Body of pancreas (tissue), 4 donors: ENCODE measurements at regions not wholly inside any gene's neighbourhood (a gene's known extent, or its start where the extent isn't known, plus 50 kb on each side); places are given as distances from the start of the nearest gene placed in this dataset.
"Not testable (repeated sequence)": the region's sequence is repeated elsewhere in the genome, so short reads cannot be mapped to it uniquely, and the experiment has no call there.

Experiments
- ATAC-seq: fragments of 150-250 bp; one replicate; pipeline ENCODE4 v1.9.1; 2016
- DNase-seq, 4 donors: peaks; one replicate each; pipeline ENCODE4 v3.0.0-alpha.2; 2019
- H3K27ac ChIP-seq, 4 donors: fragments of 200-600 bp; sonication (generic); 1 replicate in 3 of 4; 2 replicates in 1 of 4; pipeline versions ENCODE4 v1.5.1 to v1.6.1; 2016 to 2019; ENCODE audit warnings: mild to moderate bottlenecking in 1 of 4, mixed read lengths in 1 of 4, moderate library complexity in 1 of 4
- H3K27me3 ChIP-seq, 2 donors: fragments of 200-600 bp; sonication (generic); one replicate each; pipeline ENCODE4 v1.6.0; 2016; ENCODE audit warnings: mild to moderate bottlenecking in 1 of 2
- H3K36me3 ChIP-seq, 2 donors: fragments of 200-600 bp; sonication (generic); replicated peaks in 1 of 2; 2 replicates each; pipeline ENCODE4 v1.5.1; 2016; ENCODE audit warnings: low read depth in 2 of 2; ENCODE audit not compliant: insufficient read depth in 1 of 2
- H3K4me1 ChIP-seq: fragments of 200-600 bp; sonication (generic); one replicate; pipeline ENCODE4 v1.6.0; 2016
- H3K4me3 ChIP-seq, 2 donors: fragments of 200-600 bp; sonication (generic); 1 replicate in 1 of 2; 2 replicates in 1 of 2; pipeline ENCODE4 v1.5.1; 2016 to 2019
- H3K9me3 ChIP-seq, 3 donors: fragments of 200-600 bp; sonication (generic); 1 replicate in 2 of 3; 2 replicates in 1 of 3; pipeline ENCODE4 v1.5.1; 2016
- CTCF ChIP-seq, 7 experiments: fragments of 450-650 bp in 4 of 7; fragments of 200-600 bp in 3 of 7; sonication (generic) in 3 of 7; IDR thresholded peaks; one replicate each; pipeline ENCODE4 v1.5.1; 2016 to 2019; ENCODE audit warnings: antibody characterized with exemption in 7 of 7
- POLR2A ChIP-seq, 3 donors: fragments of 450-650 bp; IDR thresholded peaks; one replicate each; pipeline ENCODE4 v1.6.1; 2016; ENCODE audit warnings: antibody characterized with exemption in 3 of 3, mild to moderate bottlenecking in 2 of 3
- WGBS, 2 donors: methylation state at CpG; one replicate each; pipeline ENCODE4 v1.1.5; 2017; 5-methylcytosine and 5-hydroxymethylcytosine counted together
- intact Hi-C: fragments of 100-400 bp; cut with DNase I; formaldehyde crosslinking; loops from one replicate; pipeline ENCODE4 v1.15.1; 2023

- Histone ChIP-seq H3K9me3 (no peaks in the 10 kb centered on the region), H3K4me1 (no peaks in the 10 kb centered on the region), H3K36me3 (no peaks in the 10 kb centered on the region), H3K27ac (peak overlapping the region in 2 of 4 donors; percentile 35 to 56), H3K4me3 (no peak overlapping the region), H3K27me3 (no peaks in the 10 kb centered on the region)
- 24 to 47% methylated on average over 1 of the region's 1 CpG for WGBS, 2 donors
- no peak for TF ChIP-seq CTCF (IDR thresholded peaks at IDR 0.05)
- TF ChIP-seq POLR2A (IDR thresholded peaks at IDR 0.05): no peak
- no peak for DNase-seq
- peak; percentile 78 for ATAC-seq
- intact Hi-C loops: no loop called here
Observed at GRCh38 chr12:105445649-105446048, 115.2 kb downstream of the C12orf75 start.

- H3K9me3 ChIP-seq, H3K36me3 ChIP-seq, DNase-seq, ATAC-seq, intact Hi-C loops, H3K27me3 ChIP-seq, H3K4me1 ChIP-seq, H3K4me3 ChIP-seq: not testable (repeated sequence)
- 83 to 91% methylated on average over 2 of the region's 2 CpGs for WGBS, 2 donors
- H3K27ac ChIP-seq: peak overlapping the region in 1 of 4 donors; percentile 56
Observed at GRCh38 chr12:105446460-105446859, 116.0 kb downstream of the C12orf75 start.

- ATAC-seq (no peak), DNase-seq (no peak)
- H3K4me3 ChIP-seq: no peak overlapping the region
- TF ChIP-seq CTCF (IDR thresholded peaks at IDR 0.05) (no peak), POLR2A (IDR thresholded peaks at IDR 0.05) (no peak)
- H3K9me3 ChIP-seq: no peaks in the 10 kb centered on the region
- no peak overlapping the region for H3K27ac ChIP-seq
- WGBS, 2 donors: 55 to 57% methylated on average over 6 of the region's 6 CpGs
- no peaks in the 10 kb centered on the region for H3K27me3 ChIP-seq
- H3K4me1 ChIP-seq: no peaks in the 10 kb centered on the region
- no peaks in the 10 kb centered on the region for H3K36me3 ChIP-seq
- intact Hi-C loops: no loop called here
Observed at GRCh38 chr12:105449431-105449830, 118.9 kb downstream of the C12orf75 start.

GRCh38 chr12:105451211-105451610 lies 120.7 kb downstream of the C12orf75 start:
- Histone ChIP-seq H3K27ac (no peak overlapping the region), H3K36me3 (no peaks in the 10 kb centered on the region), H3K4me3 (no peak overlapping the region), H3K4me1 (no peaks in the 10 kb centered on the region), H3K27me3 (no peaks in the 10 kb centered on the region), H3K9me3 (no peaks in the 10 kb centered on the region)
- 58 to 76% methylated on average over 3 of the region's 3 CpGs for WGBS, 2 donors
- intact Hi-C loops: no loop called here
- no peak for ATAC-seq
- no peak for TF ChIP-seq CTCF (IDR thresholded peaks at IDR 0.05)
- no peak for TF ChIP-seq POLR2A (IDR thresholded peaks at IDR 0.05)
- DNase-seq: no peak

GRCh38 chr12:105451798-105452197 lies 121.3 kb downstream of the C12orf75 start:
- no peak overlapping the region for H3K27ac ChIP-seq
- H3K9me3 ChIP-seq: no peaks in the 10 kb centered on the region
- no peak for TF ChIP-seq POLR2A (IDR thresholded peaks at IDR 0.05)
- no peak for TF ChIP-seq CTCF (IDR thresholded peaks at IDR 0.05)
- no peaks in the 10 kb centered on the region for H3K27me3 ChIP-seq
- ATAC-seq: no peak
- intact Hi-C loops: no loop called here
- no peaks in the 10 kb centered on the region for H3K4me1 ChIP-seq
- WGBS, 2 donors: 46 to 52% methylated on average over 4 of the region's 4 CpGs
- H3K36me3 ChIP-seq: no peaks in the 10 kb centered on the region
- no peak overlapping the region for H3K4me3 ChIP-seq
- no peak for DNase-seq
